ENCODE measurements at regions not wholly inside any gene's neighbourhood (a gene's known extent, or its start where the extent isn't known, plus 50 kb on each side); places are given as distances from the start of the nearest gene placed in this dataset.

DNA sequence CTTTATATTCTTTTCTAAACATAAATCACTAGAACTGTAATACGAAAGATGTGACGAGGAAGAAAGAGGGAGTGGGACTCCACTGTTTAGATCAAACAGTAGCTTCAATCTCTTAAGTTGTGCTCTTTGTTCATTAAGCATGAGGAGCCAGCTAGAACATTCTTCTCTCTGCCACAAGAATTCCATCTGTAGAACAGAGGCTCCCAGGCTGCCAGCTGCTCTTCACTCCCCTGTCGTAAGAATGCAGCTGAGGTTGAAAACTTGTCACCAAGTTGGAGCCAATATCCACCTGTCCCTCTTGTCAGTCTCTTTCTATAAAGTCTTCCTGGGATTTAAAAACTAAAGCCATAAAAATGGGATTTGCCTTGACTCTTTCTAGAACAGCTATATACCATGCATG, 65.0 kb upstream of the SEC24B start:
- no peak for TF ChIP-seq EZH2 (IDR thresholded peaks at IDR 0.05; ENCODE audit: low read depth, low read length, severe bottlenecking)
- no peak for TF ChIP-seq CEBPB (IDR thresholded peaks at IDR 0.05; ENCODE audit: low read depth, low read length)
- no peak for TF ChIP-seq SIRT6 (IDR thresholded peaks at IDR 0.05; ENCODE audit: low read length)
- TF ChIP-seq POLR2A (IDR thresholded peaks at IDR 0.05; ENCODE audit: control extremely low read depth in 1 of 2, low read depth in 2 of 2, low read length in 2 of 2): no peak
- TF ChIP-seq, protein P1, sequence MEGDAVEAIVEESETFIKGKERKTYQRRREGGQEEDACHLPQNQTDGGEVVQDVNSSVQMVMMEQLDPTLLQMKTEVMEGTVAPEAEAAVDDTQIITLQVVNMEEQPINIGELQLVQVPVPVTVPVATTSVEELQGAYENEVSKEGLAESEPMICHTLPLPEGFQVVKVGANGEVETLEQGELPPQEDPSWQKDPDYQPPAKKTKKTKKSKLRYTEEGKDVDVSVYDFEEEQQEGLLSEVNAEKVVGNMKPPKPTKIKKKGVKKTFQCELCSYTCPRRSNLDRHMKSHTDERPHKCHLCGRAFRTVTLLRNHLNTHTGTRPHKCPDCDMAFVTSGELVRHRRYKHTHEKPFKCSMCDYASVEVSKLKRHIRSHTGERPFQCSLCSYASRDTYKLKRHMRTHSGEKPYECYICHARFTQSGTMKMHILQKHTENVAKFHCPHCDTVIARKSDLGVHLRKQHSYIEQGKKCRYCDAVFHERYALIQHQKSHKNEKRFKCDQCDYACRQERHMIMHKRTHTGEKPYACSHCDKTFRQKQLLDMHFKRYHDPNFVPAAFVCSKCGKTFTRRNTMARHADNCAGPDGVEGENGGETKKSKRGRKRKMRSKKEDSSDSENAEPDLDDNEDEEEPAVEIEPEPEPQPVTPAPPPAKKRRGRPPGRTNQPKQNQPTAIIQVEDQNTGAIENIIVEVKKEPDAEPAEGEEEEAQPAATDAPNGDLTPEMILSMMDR (IDR thresholded peaks at IDR 0.05; ENCODE audit: control extremely low read depth in 1 of 3, insufficient read depth in 1 of 3, low read depth in 1 of 3, low read length in 3 of 3): no peak
- TF ChIP-seq RFX5 (IDR thresholded peaks at IDR 0.05; ENCODE audit: borderline replicate concordance, low read depth, low read length): no peak
- no peak for TF ChIP-seq HDAC6 (IDR thresholded peaks at IDR 0.05; ENCODE audit: low read depth, low read length)
- no peak for TF ChIP-seq TAF1 (IDR thresholded peaks at IDR 0.05; ENCODE audit: low read depth, low read length)
